Aorta (tissue), 5 donors: ENCODE measurements at regions not wholly inside any gene's neighbourhood (a gene's known extent, or its start where the extent isn't known, plus 50 kb on each side); places are given as distances from the start of the nearest gene placed in this dataset.

Experiments used
- ATAC-seq: fragments of 200-7000 bp; cut with Tn5 transposase; one replicate; pipeline ENCODE4 v1.9.1; 2022; ENCODE audit warnings: moderate library complexity; ENCODE audit not compliant: low FRiP score
- DNase-seq, 2 donors: peaks; one replicate each; pipeline ENCODE4 v3.0.0-alpha.2; 2020
- H3K27ac ChIP-seq, 2 donors: one replicate each; pipeline ENCODE4 v1.5.1; 2013; ENCODE audit warnings: low read length in 2 of 2, mild to moderate bottlenecking in 2 of 2, moderate library complexity in 2 of 2, control low read depth in 1 of 2, inconsistent platforms in 1 of 2, low read depth in 1 of 2
- H3K27me3 ChIP-seq, 2 donors: one replicate each; pipeline ENCODE4 v1.6.1; 2013; ENCODE audit warnings: control low read depth in 1 of 2, low read length in 1 of 2, mild to moderate bottlenecking in 1 of 2, moderate library complexity in 1 of 2; ENCODE audit not compliant: insufficient read depth in 2 of 2, control insufficient read depth in 1 of 2
- H3K36me3 ChIP-seq, 2 donors: one replicate each; pipeline ENCODE4 v1.6.1; 2013; ENCODE audit warnings: control low read depth in 1 of 2, low read length in 1 of 2, mild to moderate bottlenecking in 1 of 2; ENCODE audit not compliant: insufficient read depth in 2 of 2, control insufficient read depth in 1 of 2
- H3K4me1 ChIP-seq, 2 donors: one replicate each; pipeline ENCODE4 v1.6.1; 2013; ENCODE audit warnings: low read length in 2 of 2, control low read depth in 1 of 2, mild to moderate bottlenecking in 1 of 2, moderate library complexity in 1 of 2; ENCODE audit not compliant: insufficient read depth in 2 of 2, control insufficient read depth in 1 of 2
- H3K4me3 ChIP-seq, 2 donors: one replicate each; pipeline ENCODE4 v1.5.1; 2013; ENCODE audit warnings: low read length in 2 of 2, control low read depth in 1 of 2, mild to moderate bottlenecking in 1 of 2
- H3K9me3 ChIP-seq: one replicate; pipeline ENCODE4 v1.6.1; 2013; ENCODE audit warnings: mild to moderate bottlenecking, low read length; ENCODE audit not compliant: control insufficient read depth
- WGBS, 2 donors: extraction: QIAGEN DNeasy Blood & Tissue Kit; methylation state at CpG; one replicate each; pipeline ENCODE4 v1.1.7; 2013; 5-methylcytosine and 5-hydroxymethylcytosine counted together
- intact Hi-C, 2 donors: fragments of 100-400 bp; cut with DNase I; formaldehyde crosslinking; loops; one replicate each; pipeline versions ENCODE4 v1.14.2 to v1.15.0; 2022
- donor health status: healthy with polysubstance abuse.
- donor health status: Bipolar disorder and iron deficiency.
- donor health status: DM: no; HTN: no; CAD: no.
- donor health status: DM: no; HTN: no; CAD: no.
- donor health status: DM: yes; HTN: yes; CAD: no.

DNA sequence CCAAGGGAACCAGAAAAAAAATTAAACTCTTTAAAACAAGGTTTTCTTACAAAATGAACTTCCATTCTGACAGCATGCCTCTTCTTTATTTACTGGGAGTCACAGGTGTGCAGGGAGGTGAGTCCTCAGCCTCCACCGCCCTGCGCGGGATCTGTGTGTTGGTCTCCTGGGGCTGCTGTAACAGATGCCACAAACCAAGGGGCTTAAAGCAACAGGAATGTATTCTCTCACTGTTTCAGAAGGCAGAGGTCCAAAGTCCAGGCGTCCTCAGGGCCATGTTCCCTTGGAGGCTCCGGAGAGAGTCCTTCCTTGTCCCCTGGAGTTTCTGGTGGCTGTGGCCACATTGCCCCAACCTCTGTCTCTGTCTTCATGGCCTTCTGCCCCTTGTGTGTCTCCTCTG lies 123.6 kb upstream of the C1orf174 start:
- no peak overlapping the region for H3K4me3 ChIP-seq
- DNase-seq (no peak), ATAC-seq (no peak)
- WGBS, 2 donors = 61 to 64% methylated on average over 5 of the region's 5 CpGs
- no peak overlapping the region for H3K27ac ChIP-seq
- no peaks in the 10 kb centered on the region for H3K9me3 ChIP-seq
- no peaks in the 10 kb centered on the region for H3K4me1 ChIP-seq
- intact Hi-C loops = no loop called here
- H3K27me3 ChIP-seq = no peaks in the 10 kb centered on the region
- H3K36me3 ChIP-seq = no peaks in the 10 kb centered on the region

- Histone ChIP-seq H3K9me3 (no peaks in the 10 kb centered on the region), H3K36me3 (no peaks in the 10 kb centered on the region)
These were observed 124.7 kb upstream of the C1orf174 start for GRCh38 chr1:4024811-4025210.

GRCh38 chr1:4025752-4026151 lies 125.7 kb upstream of the C1orf174 start:
- DNase-seq (no peak), ATAC-seq (no peak)
- Histone ChIP-seq H3K4me3 (no peak overlapping the region), H3K9me3 (no peaks in the 10 kb centered on the region), H3K36me3 (no peaks in the 10 kb centered on the region), H3K4me1 (no peaks in the 10 kb centered on the region), H3K27ac (no peak overlapping the region), H3K27me3 (no peaks in the 10 kb centered on the region)
- 70 to 76% methylated on average over 5 of the region's 5 CpGs for WGBS, 2 donors
- intact Hi-C loops = no loop called here

More at GRCh38 chr1:4024811-4025210, 124.7 kb upstream of the C1orf174 start:
- intact Hi-C loops = no loop called here
- no peak for DNase-seq
- Histone ChIP-seq H3K4me3 (no peak overlapping the region), H3K27me3 (no peaks in the 10 kb centered on the region), H3K27ac (no peak overlapping the region), H3K4me1 (no peaks in the 10 kb centered on the region)
- ATAC-seq = no peak

GRCh38 chr1:4027008-4027407 lies 126.9 kb upstream of the C1orf174 start:
- H3K4me1 ChIP-seq = no peaks in the 10 kb centered on the region
- H3K9me3 ChIP-seq = no peaks in the 10 kb centered on the region
- no peak overlapping the region for H3K27ac ChIP-seq
- 29 to 44% methylated on average over 11 of the region's 11 CpGs for WGBS, 2 donors
- H3K4me3 ChIP-seq = no peak overlapping the region
- no peaks in the 10 kb centered on the region for H3K36me3 ChIP-seq
- DNase-seq (no peak), ATAC-seq (no peak)
- no peaks in the 10 kb centered on the region for H3K27me3 ChIP-seq
- intact Hi-C loops = no loop called here

- DNase-seq (no peak), ATAC-seq (no peak)
- WGBS, 2 donors = 17 to 41% methylated on average over 16 of the region's 16 CpGs
- intact Hi-C loops = no loop called here
- H3K4me1 ChIP-seq = no peaks in the 10 kb centered on the region
- no peaks in the 10 kb centered on the region for H3K27me3 ChIP-seq
- H3K36me3 ChIP-seq = no peaks in the 10 kb centered on the region
- no peak overlapping the region for H3K27ac ChIP-seq
- no peaks in the 10 kb centered on the region for H3K9me3 ChIP-seq
- H3K4me3 ChIP-seq = no peak overlapping the region
These were observed 127.5 kb upstream of the C1orf174 start for GRCh38 chr1:4027492-4028138.

DNA sequence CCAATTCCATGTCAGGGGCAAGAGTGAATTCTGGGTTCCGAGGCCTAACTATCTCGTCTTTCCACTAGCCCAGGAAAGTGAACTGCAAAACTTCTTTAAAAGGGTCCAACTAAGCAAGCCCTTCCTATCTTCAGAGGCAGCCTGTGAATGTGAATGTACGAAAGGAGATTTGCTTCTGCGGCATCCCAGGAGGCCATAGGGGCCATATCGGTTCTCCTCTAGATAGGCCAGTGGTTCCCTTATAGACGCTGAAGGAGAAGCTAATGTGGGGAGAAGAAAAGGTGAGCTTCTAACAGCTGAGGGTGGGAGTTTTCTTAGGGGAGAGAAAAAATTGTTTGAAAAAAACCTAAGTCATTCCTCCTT lies 128.0 kb upstream of the C1orf174 start:
- Histone ChIP-seq H3K9me3 (no peaks in the 10 kb centered on the region), H3K27ac (no peak overlapping the region), H3K4me3 (no peak overlapping the region), H3K36me3 (no peaks in the 10 kb centered on the region), H3K27me3 (no peaks in the 10 kb centered on the region), H3K4me1 (no peaks in the 10 kb centered on the region)
- 84 to 92% methylated on average over 6 of the region's 6 CpGs for WGBS, 2 donors
- DNase-seq = no peak
- intact Hi-C loops = no loop called here
- ATAC-seq = no peak

GRCh38 chr1:4029376-4029775 lies 129.3 kb upstream of the C1orf174 start:
- intact Hi-C loops = no loop called here

GRCh38 chr1:4032571-4032970 lies 132.5 kb upstream of the C1orf174 start:
- no peaks in the 10 kb centered on the region for H3K36me3 ChIP-seq
- WGBS, 2 donors = 73 to 75% methylated on average over 6 of the region's 6 CpGs
- DNase-seq (no peak), ATAC-seq (no peak)
- intact Hi-C loops = no loop called here
- H3K27ac ChIP-seq = no peak overlapping the region
- H3K27me3 ChIP-seq = no peaks in the 10 kb centered on the region
- H3K4me1 ChIP-seq = no peaks in the 10 kb centered on the region
- H3K4me3 ChIP-seq = no peak overlapping the region
- no peaks in the 10 kb centered on the region for H3K9me3 ChIP-seq

More at GRCh38 chr1:4029376-4029775, 129.3 kb upstream of the C1orf174 start:
- no peaks in the 10 kb centered on the region for H3K36me3 ChIP-seq
- DNase-seq (no peak), ATAC-seq (no peak)
- H3K27ac ChIP-seq = no peak overlapping the region
- no peaks in the 10 kb centered on the region for H3K27me3 ChIP-seq
- H3K9me3 ChIP-seq = no peaks in the 10 kb centered on the region
- no peak overlapping the region for H3K4me3 ChIP-seq
- no peaks in the 10 kb centered on the region for H3K4me1 ChIP-seq

GRCh38 chr1:4033129-4033676 lies 133.1 kb upstream of the C1orf174 start:
- Histone ChIP-seq H3K27me3 (no peaks in the 10 kb centered on the region), H3K27ac (no peak overlapping the region), H3K4me1 (no peaks in the 10 kb centered on the region), H3K9me3 (no peaks in the 10 kb centered on the region), H3K36me3 (no peaks in the 10 kb centered on the region), H3K4me3 (no peak overlapping the region)
- DNase-seq = no peak
- no peak for ATAC-seq
- 57 to 62% methylated on average over 14 of the region's 14 CpGs for WGBS, 2 donors
- intact Hi-C loops = no loop called here
